Esophagus muscularis mucosa (tissue), 3 donors: ENCODE measurements at regions not wholly inside any gene's neighbourhood (a gene's known extent, or its start where the extent isn't known, plus 50 kb on each side); places are given as distances from the start of the nearest gene placed in this dataset.

Source experiments
- CTCF ChIP-seq, 3 experiments: fragments of 200-600 bp in 2 of 3; fragments of 450-650 bp in 1 of 3; sonication (generic) in 2 of 3; IDR thresholded peaks; one replicate each; pipeline ENCODE4 v1.5.1; 2017 to 2019; ENCODE audit warnings: antibody characterized with exemption in 3 of 3, mild to moderate bottlenecking in 2 of 3, moderate library complexity in 1 of 3
- POLR2A ChIP-seq: fragments of 450-650 bp; IDR thresholded peaks from one replicate; pipeline ENCODE4 v1.6.1; 2017; ENCODE audit warnings: antibody characterized with exemption, moderate library complexity, mild to moderate bottlenecking, low read depth
- POLR2AphosphoS5 ChIP-seq, 2 donors: sonication (generic); formaldehyde crosslinking; IDR thresholded peaks; one replicate each; pipeline ENCODE4 v1.6.1; 2017; ENCODE audit warnings: antibody characterized with exemption in 2 of 2

GRCh38 chr6:90765895-90766294, 179.0 kb upstream of the MAP3K7 start:
- TF ChIP-seq CTCF (IDR thresholded peaks at IDR 0.05) (no peak), POLR2A (no peak), POLR2AphosphoS5 (IDR thresholded peaks at IDR 0.05) (no peak)
